WI38 (cell line): ENCODE measurements at regions not wholly inside any gene's neighbourhood (a gene's known extent, or its start where the extent isn't known, plus 50 kb on each side); places are given as distances from the start of the nearest gene placed in this dataset.

Source experiments
- H3K4me3 ChIP-seq: 2 replicates; pipeline ENCODE4 v1.5.1; 2011; ENCODE audit warnings: low read depth, mild to moderate bottlenecking, control low read depth, low read length
- TF ChIP-seq, protein P1 (sequence below): IDR thresholded peaks from 2 replicates; pipeline ENCODE4 v1.5.1; 2012; ENCODE audit warnings: low read depth, mild to moderate bottlenecking, control low read depth, low read length

DNA sequence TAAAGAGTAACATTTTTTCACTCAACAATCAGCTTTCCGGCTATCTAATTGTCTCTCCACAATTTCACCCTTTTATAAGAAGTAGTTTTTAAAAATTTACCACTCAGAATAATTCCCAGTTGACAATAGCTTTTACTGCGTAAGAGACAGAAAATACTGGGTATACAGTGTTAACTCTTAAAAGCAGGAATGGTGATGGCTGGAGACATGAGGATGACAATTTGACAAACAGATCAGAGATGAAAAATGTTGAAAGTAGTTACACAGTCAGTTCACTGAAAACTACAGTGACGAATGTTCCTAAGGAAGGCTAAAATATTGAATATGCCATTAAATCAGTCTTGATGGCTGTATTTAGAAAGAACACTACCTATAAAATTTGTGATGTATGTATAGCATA is 1146.8 kb upstream of the B3GALT2 start:
- H3K4me3 ChIP-seq, result no peak overlapping the region
- TF ChIP-seq, protein P1, sequence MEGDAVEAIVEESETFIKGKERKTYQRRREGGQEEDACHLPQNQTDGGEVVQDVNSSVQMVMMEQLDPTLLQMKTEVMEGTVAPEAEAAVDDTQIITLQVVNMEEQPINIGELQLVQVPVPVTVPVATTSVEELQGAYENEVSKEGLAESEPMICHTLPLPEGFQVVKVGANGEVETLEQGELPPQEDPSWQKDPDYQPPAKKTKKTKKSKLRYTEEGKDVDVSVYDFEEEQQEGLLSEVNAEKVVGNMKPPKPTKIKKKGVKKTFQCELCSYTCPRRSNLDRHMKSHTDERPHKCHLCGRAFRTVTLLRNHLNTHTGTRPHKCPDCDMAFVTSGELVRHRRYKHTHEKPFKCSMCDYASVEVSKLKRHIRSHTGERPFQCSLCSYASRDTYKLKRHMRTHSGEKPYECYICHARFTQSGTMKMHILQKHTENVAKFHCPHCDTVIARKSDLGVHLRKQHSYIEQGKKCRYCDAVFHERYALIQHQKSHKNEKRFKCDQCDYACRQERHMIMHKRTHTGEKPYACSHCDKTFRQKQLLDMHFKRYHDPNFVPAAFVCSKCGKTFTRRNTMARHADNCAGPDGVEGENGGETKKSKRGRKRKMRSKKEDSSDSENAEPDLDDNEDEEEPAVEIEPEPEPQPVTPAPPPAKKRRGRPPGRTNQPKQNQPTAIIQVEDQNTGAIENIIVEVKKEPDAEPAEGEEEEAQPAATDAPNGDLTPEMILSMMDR, result no peak

DNA sequence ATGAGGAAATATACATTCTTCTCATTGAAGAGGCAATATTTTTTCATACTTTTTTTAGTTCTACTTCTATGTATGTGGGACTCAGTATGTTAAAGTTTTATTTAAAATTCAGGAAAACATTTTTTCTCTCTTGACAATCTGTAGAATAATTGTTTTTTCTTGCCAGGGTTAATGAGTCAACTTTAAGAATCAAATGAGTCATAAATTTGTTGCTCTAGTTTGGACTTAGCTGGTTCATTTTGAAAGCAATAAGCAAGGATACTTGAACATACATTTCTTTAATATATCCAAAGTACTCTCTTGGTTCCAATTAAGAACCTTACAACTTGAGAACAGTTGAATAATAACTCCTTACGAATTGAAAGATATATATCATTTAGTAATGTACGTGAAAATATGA is 1145.3 kb upstream of the B3GALT2 start:
- no peak overlapping the region for H3K4me3 ChIP-seq
- TF ChIP-seq, protein P1, result no peak

DNA sequence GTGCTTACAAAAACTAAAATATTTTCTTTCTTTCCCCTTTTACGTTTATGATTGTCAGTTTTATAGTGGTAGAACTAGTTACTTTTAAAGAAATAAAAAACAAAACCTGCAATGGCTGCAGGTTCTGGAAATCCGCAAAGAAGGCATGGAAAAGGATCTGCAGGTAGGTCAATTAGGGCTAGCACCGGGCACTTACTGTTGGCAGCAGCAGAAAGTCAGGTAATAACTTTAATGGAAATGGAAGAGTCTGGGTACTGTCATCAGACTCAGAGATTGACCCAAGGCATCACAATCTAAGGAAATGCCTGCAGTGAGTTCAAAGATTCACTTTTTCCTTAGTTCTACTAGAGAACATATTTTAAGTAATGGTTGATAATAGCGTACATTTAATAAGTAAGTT is 1136.3 kb upstream of the B3GALT2 start:
- H3K4me3 ChIP-seq, result no peak overlapping the region
- TF ChIP-seq, protein P1, result no peak

DNA sequence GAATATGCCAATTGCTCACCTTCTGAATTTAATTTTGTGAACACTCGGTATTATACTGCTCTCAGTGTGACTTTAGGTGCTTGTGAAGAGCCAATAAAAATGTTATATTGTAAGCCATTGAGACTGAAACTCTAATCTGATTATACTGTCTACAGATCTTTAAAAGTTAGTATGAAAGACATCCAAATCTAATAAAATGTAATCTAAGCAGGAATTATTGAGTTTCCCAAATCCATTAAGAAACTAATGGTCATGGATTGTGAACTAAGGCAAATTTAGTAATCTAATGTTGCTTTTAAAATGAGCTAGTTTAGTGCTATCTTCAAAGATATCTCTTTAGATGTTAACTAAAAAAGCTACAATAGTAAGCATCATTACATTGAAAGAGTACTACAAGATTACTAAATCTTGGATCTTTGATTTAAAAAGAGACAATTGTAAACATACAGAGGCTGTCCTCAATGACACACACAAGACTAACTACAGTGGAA is 1132.4 kb upstream of the B3GALT2 start:
- TF ChIP-seq, protein P1, result no peak
- no peak overlapping the region for H3K4me3 ChIP-seq

DNA sequence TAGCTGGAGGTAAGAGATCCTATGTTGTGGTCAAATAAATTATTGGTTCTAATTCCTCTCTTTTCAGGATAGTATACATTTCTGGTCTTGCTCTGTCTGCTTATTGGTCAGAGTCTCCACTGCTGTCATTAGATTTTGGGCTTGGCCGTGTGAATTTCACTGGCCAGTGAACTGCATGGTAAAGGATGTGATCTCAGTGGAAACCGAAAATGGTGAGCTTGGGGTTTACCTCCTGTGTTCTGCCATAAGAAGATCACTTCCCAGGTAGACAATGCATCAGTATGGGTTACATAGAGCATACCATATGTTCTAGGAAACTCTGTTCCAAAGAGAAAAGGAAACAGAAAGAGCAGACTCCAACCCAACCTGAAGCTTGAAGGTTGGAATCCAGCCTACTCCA is 1123.3 kb upstream of the B3GALT2 start:
- H3K4me3 ChIP-seq, result no peak overlapping the region
- TF ChIP-seq, protein P1, result no peak

DNA sequence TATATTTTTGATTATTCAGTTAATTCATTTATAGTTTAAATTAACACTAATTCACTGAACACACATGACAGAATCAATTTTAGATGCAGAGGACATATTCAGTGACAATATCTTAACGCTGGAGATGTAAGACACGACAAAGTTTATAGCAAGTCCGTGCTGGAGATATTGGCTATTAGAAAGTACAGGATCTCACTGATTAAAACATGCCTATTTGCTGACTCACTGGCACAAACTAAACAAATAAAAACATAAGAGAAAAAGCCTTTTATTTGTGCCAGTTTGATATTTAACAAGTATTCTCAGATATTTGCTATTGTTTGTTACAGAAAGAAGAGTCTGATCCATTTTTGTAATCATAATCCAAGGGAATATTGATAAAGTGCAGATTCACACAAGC is 1122.9 kb upstream of the B3GALT2 start:
- TF ChIP-seq, protein P1, result no peak
- H3K4me3 ChIP-seq, result no peak overlapping the region

DNA sequence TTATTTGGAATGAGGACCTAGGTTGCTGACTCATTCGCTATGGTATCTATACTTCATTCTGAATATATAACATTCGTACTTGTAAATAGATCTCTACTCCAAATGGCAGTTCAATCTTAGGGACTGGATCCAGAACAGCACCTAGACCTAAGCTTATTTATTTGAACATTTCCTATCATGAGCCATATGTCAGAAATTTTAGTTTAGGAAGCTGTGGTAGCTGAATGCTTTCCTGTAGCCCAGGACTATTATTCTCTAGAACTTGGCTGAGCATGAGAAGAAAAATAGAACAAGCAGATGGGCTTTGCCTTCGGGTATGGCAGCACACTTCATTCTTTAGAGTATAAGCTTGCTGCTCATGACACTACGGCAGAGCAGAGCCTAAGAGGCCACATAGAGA is 1114.4 kb upstream of the B3GALT2 start:
- TF ChIP-seq, protein P1, result no peak
- H3K4me3 ChIP-seq, result no peak overlapping the region
